ENCODE measurements at regions not wholly inside any gene's neighbourhood (a gene's known extent, or its start where the extent isn't known, plus 50 kb on each side); places are given as distances from the start of the nearest gene placed in this dataset.

GRCh38 chr2:41925712-41926111 lies 122.1 kb upstream of the PKDCC start:
- no peak for TF ChIP-seq CTCF (IDR thresholded peaks at IDR 0.05)
- H3K27ac Mint-ChIP-seq: no peak overlapping the region
- H3K27me3 ChIP-seq (ENCODE audit: control insufficient read depth in 2 of 2, insufficient read depth in 2 of 2, low read length in 2 of 2): no peaks in the 10 kb centered on the region
- H3K79me2 ChIP-seq (ENCODE audit: insufficient read depth, low read length): no peaks in the 10 kb centered on the region
- H3K4me3 Mint-ChIP-seq: no peak overlapping the region
- H3K9me3 ChIP-seq (replicated peaks in 1 of 2; ENCODE audit: control insufficient read depth in 1 of 2, insufficient read depth in 1 of 2, low read length in 2 of 2): peaks cover 10 to 19% of the 10 kb centered on the region in 2 donors
- no peaks in the 10 kb centered on the region for H3K4me1 ChIP-seq (ENCODE audit: control insufficient read depth in 1 of 2, insufficient read depth in 2 of 2, low read length in 2 of 2)
- H3K4me2 ChIP-seq (replicated peaks; ENCODE audit: extremely low read depth, low read length, poor library complexity, severe bottlenecking): no peak overlapping the region
- peaks cover 0 to 6% (median 5%) of the 10 kb centered on the region in 3 donors for H3K27me3 Mint-ChIP-seq (ENCODE audit: low read depth in 3 of 3)
- no peaks in the 10 kb centered on the region for H4K20me1 ChIP-seq (ENCODE audit: insufficient read depth, low read length)
- no peak for DNase-seq
- H3K27ac ChIP-seq (ENCODE audit: low read depth in 1 of 2, low read length in 2 of 2): no peak overlapping the region
- H3K4me1 Mint-ChIP-seq: no peaks in the 10 kb centered on the region
- peaks cover 8 to 23% (median 16%) of the 10 kb centered on the region in 7 donors for H3K9me3 Mint-ChIP-seq
- H2AFZ ChIP-seq (ENCODE audit: insufficient read depth, low read depth, low read length, poor library complexity, severe bottlenecking): no peak overlapping the region
- H3K9ac ChIP-seq (ENCODE audit: insufficient read depth, low read length, poor library complexity, severe bottlenecking): no peak overlapping the region
- WGBS (ENCODE audit: insufficient coverage): 100% methylated on average over 1 of the region's 2 CpGs
- no peak overlapping the region for H3K4me3 ChIP-seq (replicated peaks in 1 of 3; ENCODE audit: low read depth in 2 of 3, low read length in 3 of 3)
- intact Hi-C loops (cut with micrococcal nuclease): no loop called here
- H3K36me3 Mint-ChIP-seq: no peaks in the 10 kb centered on the region
- no peaks in the 10 kb centered on the region for H3K36me3 ChIP-seq (replicated peaks in 1 of 2; ENCODE audit: control insufficient read depth in 1 of 2, insufficient read depth in 2 of 2, low read length in 2 of 2)

GRCh38 chr2:41926614-41927580 lies 120.9 kb upstream of the PKDCC start:
- H3K4me2 ChIP-seq (replicated peaks; ENCODE audit: extremely low read depth, low read length, poor library complexity, severe bottlenecking): no peak overlapping the region
- WGBS (ENCODE audit: insufficient coverage): 96% methylated on average over 4 of the region's 8 CpGs
- H3K4me1 ChIP-seq (ENCODE audit: control insufficient read depth in 1 of 2, insufficient read depth in 2 of 2, low read length in 2 of 2): no peaks in the 10 kb centered on the region
- Mint-ChIP-seq H3K4me3 (no peak overlapping the region), H3K4me1 (no peaks in the 10 kb centered on the region), H3K9me3 (peaks cover 6 to 23% (median 16%) of the 10 kb centered on the region in 7 donors), H3K36me3 (no peaks in the 10 kb centered on the region), H3K27me3 (ENCODE audit: low read depth in 3 of 3) (peaks cover 0 to 6% (median 3%) of the 10 kb centered on the region in 3 donors), H3K27ac (no peak overlapping the region)
- DNase-seq: no peak
- H3K9me3 ChIP-seq (replicated peaks in 1 of 2; ENCODE audit: control insufficient read depth in 1 of 2, insufficient read depth in 1 of 2, low read length in 2 of 2): peaks cover 10 to 19% of the 10 kb centered on the region in 2 donors
- no peak for TF ChIP-seq CTCF (IDR thresholded peaks at IDR 0.05)
- no peak overlapping the region for H3K4me3 ChIP-seq (replicated peaks in 1 of 3; ENCODE audit: low read depth in 2 of 3, low read length in 3 of 3)
- no peak overlapping the region for H3K27ac ChIP-seq (ENCODE audit: low read depth in 1 of 2, low read length in 2 of 2)
- intact Hi-C loops (cut with micrococcal nuclease): no loop called here
- no peak overlapping the region for H3K9ac ChIP-seq (ENCODE audit: insufficient read depth, low read length, poor library complexity, severe bottlenecking)
- H2AFZ ChIP-seq (ENCODE audit: insufficient read depth, low read depth, low read length, poor library complexity, severe bottlenecking): no peak overlapping the region
- H4K20me1 ChIP-seq (ENCODE audit: insufficient read depth, low read length): no peaks in the 10 kb centered on the region
- no peaks in the 10 kb centered on the region for H3K27me3 ChIP-seq (ENCODE audit: control insufficient read depth in 2 of 2, insufficient read depth in 2 of 2, low read length in 2 of 2)
- no peaks in the 10 kb centered on the region for H3K79me2 ChIP-seq (ENCODE audit: insufficient read depth, low read length)
- H3K36me3 ChIP-seq (replicated peaks in 1 of 2; ENCODE audit: control insufficient read depth in 1 of 2, insufficient read depth in 2 of 2, low read length in 2 of 2): no peaks in the 10 kb centered on the region
